T-cell (primary cell): ENCODE measurements at regions not wholly inside any gene's neighbourhood (a gene's known extent, or its start where the extent isn't known, plus 50 kb on each side); places are given as distances from the start of the nearest gene placed in this dataset.
"Not testable (repeated sequence)": the region's sequence is repeated elsewhere in the genome, so short reads cannot be mapped to it uniquely, and the experiment has no call there.

ENCODE experiments used
- ATAC-seq, 4 experiments: fragments of 200-7000 bp in 3 of 4; fragments of 150-1000 bp in 1 of 4; cut with Tn5 transposase; replicated peaks in 1 of 4; 1 replicate in 3 of 4; 2 replicates in 1 of 4; pipeline ENCODE4 v1.10.0; 2021; ENCODE audit warnings: moderate library complexity in 3 of 4, mild to moderate bottlenecking in 2 of 4, moderate number of reproducible peaks in 1 of 4
- CTCF ChIA-PET, 2 donors: fragments of 300-600 bp; sonication (Branson Sonifier 250); formaldehyde crosslinking; loops; one replicate each; lab custom pipeline; 2022; ENCODE audit warnings: antibody characterized with exemption in 2 of 2; lab: Charles Lee
- POLR2A ChIA-PET, 2 donors: fragments of 300-600 bp; sonication (Branson Sonifier 250); formaldehyde crosslinking; loops; one replicate each; lab custom pipeline; 2022; ENCODE audit warnings: antibody characterized with exemption in 2 of 2; lab: Charles Lee
- DNase-seq, 35 experiments: peaks; one replicate each; pipeline versions ENCODE4 v3.0.0 to v3.0.0-alpha.2; 2013 to 2023
- H3K27ac ChIP-seq: one replicate; pipeline ENCODE4 v1.5.1; 2013; ENCODE audit warnings: low read length
- H3K27me3 ChIP-seq, 2 experiments: replicated peaks in 1 of 2; 1 replicate in 1 of 2; 2 replicates in 1 of 2; pipeline versions ENCODE4 v1.6.1 to v1.7.0; 2013; ENCODE audit warnings: low read length in 1 of 2, mixed read lengths in 1 of 2; ENCODE audit not compliant: control insufficient read depth in 2 of 2, insufficient read depth in 2 of 2; ENCODE audit errors: extremely low read depth in 1 of 2
- H3K36me3 ChIP-seq, 2 donors: 1 replicate in 1 of 2; 2 replicates in 1 of 2; pipeline versions ENCODE4 v1.6.1 to v1.7.0; 2013; ENCODE audit warnings: low read length in 1 of 2; ENCODE audit not compliant: control insufficient read depth in 2 of 2, insufficient read depth in 1 of 2; ENCODE audit errors: extremely low read depth in 1 of 2
- H3K4me1 ChIP-seq, 2 experiments: 1 replicate in 1 of 2; 2 replicates in 1 of 2; pipeline versions ENCODE4 v1.6.1 to v1.7.0; 2013; ENCODE audit warnings: low read length in 2 of 2, mixed read lengths in 1 of 2; ENCODE audit not compliant: insufficient read depth in 2 of 2, control insufficient read depth in 1 of 2; ENCODE audit errors: extremely low read depth in 1 of 2
- H3K4me3 ChIP-seq, 2 donors: 1 replicate in 1 of 2; 2 replicates in 1 of 2; pipeline versions ENCODE4 v1.5.1 to v1.7.0; 2013; ENCODE audit warnings: mild to moderate bottlenecking in 2 of 2, low read length in 1 of 2, moderate library complexity in 1 of 2; ENCODE audit not compliant: control insufficient read depth in 1 of 2; ENCODE audit errors: extremely low read depth in 1 of 2
- H3K9me3 ChIP-seq: 2 replicates; pipeline ENCODE4 v1.7.0; 2013
- H3K27ac Mint-ChIP-seq, 2 donors: one replicate each; pipeline ENCODE4 v1.8.0; 2020 to 2021; ENCODE audit warnings: mild to moderate bottlenecking in 2 of 2, mixed read lengths in 2 of 2
- H3K27me3 Mint-ChIP-seq, 2 donors: one replicate each; pipeline ENCODE4 v1.8.0; 2021 to 2022; ENCODE audit warnings: mixed read lengths in 2 of 2
- H3K36me3 Mint-ChIP-seq: one replicate; pipeline ENCODE4 v1.8.0; 2021; ENCODE audit warnings: mixed read lengths
- H3K4me1 Mint-ChIP-seq, 3 donors: one replicate each; pipeline ENCODE4 v1.8.0; 2020 to 2022; ENCODE audit warnings: mixed read lengths in 3 of 3, mild to moderate bottlenecking in 1 of 3
- H3K4me3 Mint-ChIP-seq, 3 donors: one replicate each; pipeline ENCODE4 v1.8.0; 2020 to 2022; ENCODE audit warnings: mild to moderate bottlenecking in 3 of 3, mixed read lengths in 3 of 3, moderate library complexity in 3 of 3
- H3K9me3 Mint-ChIP-seq, 3 donors: one replicate each; pipeline ENCODE4 v1.8.0; 2020 to 2022; ENCODE audit warnings: mixed read lengths in 3 of 3
- WGBS: methylation state at CpG from one replicate; pipeline ENCODE4 v1.1.5; 2013; ENCODE audit warnings: missing lambda C conversion rate; ENCODE audit not compliant: insufficient coverage; 5-methylcytosine and 5-hydroxymethylcytosine counted together

- H3K36me3 Mint-ChIP-seq = no peaks in the 10 kb centered on the region
Measured at GRCh38 chr9:64066736-64067368, 1218.2 kb downstream of the FOXD4L5 start.

DNA sequence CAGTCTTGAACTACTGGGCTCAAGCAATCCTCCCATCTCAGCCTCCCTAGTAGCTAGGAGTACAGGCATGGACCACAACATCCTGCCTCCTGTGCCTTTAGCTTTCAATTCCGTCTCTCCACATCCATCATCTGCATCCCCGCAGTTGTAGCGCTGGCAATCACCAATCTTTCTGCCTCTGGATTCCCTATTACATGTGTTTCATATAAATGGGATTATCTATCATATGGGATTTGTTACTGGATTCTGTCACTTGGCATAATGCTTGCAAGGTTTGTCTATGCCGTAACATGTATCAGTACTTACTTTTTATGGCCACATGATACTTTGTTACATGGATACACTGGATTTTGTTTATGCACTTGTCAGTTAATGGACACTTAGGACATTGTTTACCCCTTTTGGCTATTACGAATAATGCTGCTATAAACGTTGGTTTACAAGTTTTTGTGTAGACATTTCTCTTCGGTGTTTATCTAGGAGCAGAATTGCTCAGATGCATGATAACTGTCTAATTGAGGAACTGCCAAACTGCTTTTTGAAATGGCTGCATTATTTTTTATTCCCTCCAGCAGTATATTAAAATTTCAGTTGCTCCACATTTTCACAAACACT, 1223.9 kb downstream of the FOXD4L5 start:
- no peaks in the 10 kb centered on the region for H3K9me3 ChIP-seq
- no peak overlapping the region for H3K27ac ChIP-seq
- Mint-ChIP-seq H3K36me3 (no peaks in the 10 kb centered on the region), H3K27ac (no peak overlapping the region), H3K4me1 (no peaks in the 10 kb centered on the region), H3K27me3 (no peaks in the 10 kb centered on the region), H3K9me3 (peaks cover 4 to 11% (median 8%) of the 10 kb centered on the region in 3 donors), H3K4me3 (no peak overlapping the region)
- WGBS = 80% methylated on average over 2 of the region's 7 CpGs
- H3K27me3 ChIP-seq = no peaks in the 10 kb centered on the region
- ChIA-PET POLR2A (no interaction called here), CTCF (no interaction called here)
- no peaks in the 10 kb centered on the region for H3K4me1 ChIP-seq
- no peak overlapping the region for H3K4me3 ChIP-seq
- ATAC-seq (no peak), DNase-seq (no peak)
- H3K36me3 ChIP-seq = no peaks in the 10 kb centered on the region

More at GRCh38 chr9:64066736-64067368, 1218.2 kb downstream of the FOXD4L5 start:
- H3K27me3 ChIP-seq = no peaks in the 10 kb centered on the region
- Mint-ChIP-seq H3K27ac (no peak overlapping the region), H3K9me3 (peaks cover 4 to 8% (median 7%) of the 10 kb centered on the region in 3 donors), H3K4me3 (no peak overlapping the region), H3K4me1 (no peaks in the 10 kb centered on the region), H3K27me3 (no peaks in the 10 kb centered on the region)
- H3K36me3 ChIP-seq = no peaks in the 10 kb centered on the region
- no peak overlapping the region for H3K27ac ChIP-seq
- ChIA-PET POLR2A (no interaction called here), CTCF (no interaction called here)
- no peak for ATAC-seq
- 86% methylated on average over 20 of the region's 24 CpGs for WGBS
- H3K9me3 ChIP-seq = no peaks in the 10 kb centered on the region
- DNase-seq = peak in 1 of 35 experiments; percentile 0
- no peaks in the 10 kb centered on the region for H3K4me1 ChIP-seq
- no peak overlapping the region for H3K4me3 ChIP-seq

DNA sequence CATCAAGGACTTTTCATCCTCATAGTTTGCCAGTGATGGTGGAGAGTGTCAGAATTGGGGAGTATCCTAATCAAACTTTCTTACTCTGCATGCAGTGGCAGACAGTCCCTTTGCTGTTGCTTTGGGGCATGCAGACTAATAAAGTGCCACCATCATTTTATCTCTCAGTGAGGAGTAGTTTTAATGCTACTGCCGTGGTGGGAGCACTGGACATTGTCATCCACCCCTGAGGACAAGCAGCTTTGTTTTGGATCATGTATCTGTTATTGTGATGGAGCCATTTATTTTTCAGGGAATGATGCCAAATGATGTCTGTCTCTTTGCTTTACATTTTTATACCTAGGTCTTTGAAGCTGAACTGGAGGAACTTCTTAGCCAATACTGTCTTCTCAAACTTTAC, 1226.9 kb downstream of the FOXD4L5 start:
- H3K27me3 ChIP-seq, H3K4me3 ChIP-seq, H3K36me3 Mint-ChIP-seq, H3K9me3 ChIP-seq, CTCF ChIA-PET, H3K27ac ChIP-seq, DNase-seq, H3K4me1 Mint-ChIP-seq, H3K9me3 Mint-ChIP-seq, H3K4me3 Mint-ChIP-seq, H3K36me3 ChIP-seq, H3K27ac Mint-ChIP-seq, H3K27me3 Mint-ChIP-seq, H3K4me1 ChIP-seq, ATAC-seq, POLR2A ChIA-PET: not testable (repeated sequence)
- no CpG with 5 or more reads among the region's 1 CpG for WGBS

DNA sequence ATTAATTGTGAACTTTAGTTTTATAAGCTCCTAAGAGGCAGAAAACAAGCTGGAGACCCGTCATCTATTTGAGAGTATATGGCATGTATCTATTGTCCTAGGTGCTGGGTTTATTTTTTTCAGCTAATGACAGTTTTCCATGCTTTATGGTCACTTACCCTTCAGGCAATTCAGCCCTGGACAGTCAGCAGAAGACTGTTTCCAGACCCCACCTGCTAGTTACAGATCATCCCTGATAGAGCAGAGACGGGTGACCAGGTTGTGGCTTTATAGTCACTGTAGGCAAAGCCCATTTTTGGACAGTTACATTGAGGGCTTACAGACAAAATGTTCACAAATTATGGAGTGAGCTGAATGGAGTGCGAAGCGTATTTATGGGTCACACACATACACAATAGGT, 1227.5 kb downstream of the FOXD4L5 start:
- 40% methylated on average over 1 of the region's 4 CpGs for WGBS
- H3K27ac ChIP-seq = no peak overlapping the region
- CTCF ChIA-PET = no interaction called here
- no peak for ATAC-seq
- Mint-ChIP-seq H3K4me3 (no peak overlapping the region), H3K9me3 (peaks cover 0 to 4% (median 0%) of the 10 kb centered on the region in 3 donors), H3K27ac (no peak overlapping the region), H3K4me1 (no peaks in the 10 kb centered on the region), H3K27me3 (no peaks in the 10 kb centered on the region), H3K36me3 (no peaks in the 10 kb centered on the region)
- H3K9me3 ChIP-seq = no peaks in the 10 kb centered on the region
- no peaks in the 10 kb centered on the region for H3K4me1 ChIP-seq
- no peak overlapping the region for H3K4me3 ChIP-seq
- no peaks in the 10 kb centered on the region for H3K27me3 ChIP-seq
- POLR2A ChIA-PET = no interaction called here
- DNase-seq = no peak
- no peaks in the 10 kb centered on the region for H3K36me3 ChIP-seq

DNA sequence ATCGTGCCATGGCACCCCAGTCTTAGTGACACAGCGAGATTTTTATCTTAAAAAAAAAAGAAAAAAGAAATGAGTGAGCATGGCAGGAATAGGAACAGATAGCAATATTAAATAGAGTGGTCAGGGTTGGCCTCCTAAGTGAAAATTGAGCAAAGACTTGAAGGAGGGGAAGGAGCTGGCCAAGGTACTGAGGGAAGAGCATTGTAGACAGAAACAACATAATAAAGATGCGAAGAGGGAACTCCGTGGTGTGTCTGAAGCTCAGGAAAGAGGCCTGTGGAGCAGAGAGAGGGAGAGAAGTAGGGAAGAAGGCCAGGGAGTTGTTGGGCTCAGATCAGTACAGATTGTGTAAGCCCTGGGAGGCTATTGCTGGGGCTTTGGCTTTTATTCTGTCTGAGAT, 1256.1 kb downstream of the FOXD4L5 start:
- H3K27me3 ChIP-seq, H3K4me1 ChIP-seq, H3K36me3 ChIP-seq, H3K9me3 ChIP-seq, H3K36me3 Mint-ChIP-seq, POLR2A ChIA-PET, H3K27ac ChIP-seq, H3K4me3 Mint-ChIP-seq, H3K27me3 Mint-ChIP-seq, H3K4me1 Mint-ChIP-seq, CTCF ChIA-PET, DNase-seq, ATAC-seq, H3K4me3 ChIP-seq, H3K27ac Mint-ChIP-seq: not testable (repeated sequence)
- WGBS = 44% methylated on average over 2 of the region's 4 CpGs
- peaks cover 0 to 16% (median 5%) of the 10 kb centered on the region in 3 donors for H3K9me3 Mint-ChIP-seq

- H3K27ac Mint-ChIP-seq, H3K9me3 Mint-ChIP-seq, DNase-seq, H3K36me3 Mint-ChIP-seq, H3K4me1 Mint-ChIP-seq, H3K4me3 Mint-ChIP-seq, POLR2A ChIA-PET, H3K4me1 ChIP-seq, H3K27me3 Mint-ChIP-seq, H3K9me3 ChIP-seq, H3K27me3 ChIP-seq, ATAC-seq, H3K27ac ChIP-seq, H3K4me3 ChIP-seq, H3K36me3 ChIP-seq, CTCF ChIA-PET: not testable (repeated sequence)
- 87% methylated on average over 41 of the region's 46 CpGs for WGBS
Measured at GRCh38 chr9:64020696-64021491, 1264.1 kb downstream of the FOXD4L5 start.
